Endothelial cell of umbilical vein (primary cell): ENCODE measurements at regions not wholly inside any gene's neighbourhood (a gene's known extent, or its start where the extent isn't known, plus 50 kb on each side); places are given as distances from the start of the nearest gene placed in this dataset.

Source experiments
- BruUV-seq: library from RNA; stranded (reverse); fragments of 400-500 nt; replicated peaks from 2 replicates; lab custom pipeline; 2021; lab: Mats Ljungman, UMichigan
- CTCF ChIA-PET: fragments of 300-600, 350-600 bp; sonication (Branson Sonifier 250); formaldehyde crosslinking; loops from one replicate; lab custom pipeline; 2021; ENCODE audit warnings: antibody characterized with exemption, inconsistent platforms; lab: Charles Lee
- POLR2A ChIA-PET: fragments of 300-600, 350-600 bp; sonication (Branson Sonifier 250); formaldehyde crosslinking; loops from one replicate; lab custom pipeline; 2021; ENCODE audit warnings: antibody characterized with exemption, inconsistent platforms; lab: Charles Lee
- DNase-seq: peaks from one replicate; pipeline ENCODE4 v3.0.0-alpha.2; 2011; ENCODE audit warnings: low read depth, low spot score
- FAIRE-seq: peaks from 2 replicates; lab custom pipeline; 2011; peaks lifted over from hg19 to GRCh38; lab: Jason Lieb, UNC
- H2AFZ ChIP-seq: 2 replicates; pipeline ENCODE4 v1.6.0; 2012; ENCODE audit warnings: low read depth, low read length, control low read depth, inconsistent platforms
- H3K27ac ChIP-seq: 2 replicates; pipeline ENCODE4 v1.5.1; 2011; ENCODE audit warnings: low read depth, mild to moderate bottlenecking, control low read depth, low read length, moderate library complexity; ENCODE audit not compliant: insufficient read depth
- H3K27me3 ChIP-seq, 2 experiments: 2 replicates each; pipeline versions ENCODE4 v1.6.0 to v1.6.1; 2011; ENCODE audit warnings: low read length in 2 of 2, mixed read lengths in 1 of 2; ENCODE audit not compliant: control insufficient read depth in 2 of 2, insufficient read depth in 2 of 2
- H3K36me3 ChIP-seq, 2 experiments: 2 replicates in 1 of 2; 3 replicates in 1 of 2; pipeline ENCODE4 v1.5.1; 2011; ENCODE audit warnings: low read length in 2 of 2, mild to moderate bottlenecking in 1 of 2, moderate library complexity in 1 of 2; ENCODE audit not compliant: control insufficient read depth in 2 of 2, insufficient read depth in 2 of 2; ENCODE audit errors: extremely low read depth in 1 of 2
- H3K4me1 ChIP-seq: 3 replicates; pipeline ENCODE4 v1.5.1; 2011; ENCODE audit warnings: mild to moderate bottlenecking, low read length; ENCODE audit not compliant: control insufficient read depth, insufficient read depth; ENCODE audit errors: extremely low read depth
- H3K4me2 ChIP-seq: 2 replicates; pipeline ENCODE4 v1.6.1; 2011; ENCODE audit warnings: low read length, control low read depth, mixed read lengths; ENCODE audit not compliant: insufficient read depth
- H3K4me3 ChIP-seq, 3 experiments: fragments of 200-600 bp in 1 of 3; sonication (generic), shearing (Covaris generic) in 1 of 3; replicated peaks in 1 of 3; 2 replicates each; pipeline ENCODE4 v1.5.1; 2011 to 2016; ENCODE audit warnings: control low read depth in 3 of 3, low read length in 3 of 3, mild to moderate bottlenecking in 2 of 3, inconsistent platforms in 1 of 3, low read depth in 1 of 3, moderate library complexity in 1 of 3; ENCODE audit not compliant: insufficient read depth in 1 of 3
- H3K79me2 ChIP-seq: 2 replicates; pipeline ENCODE4 v1.6.0; 2012; ENCODE audit warnings: low read length, inconsistent platforms; ENCODE audit not compliant: control insufficient read depth, insufficient read depth
- H3K9ac ChIP-seq: replicated peaks from 2 replicates; pipeline ENCODE3; 2011; ENCODE audit warnings: low read length, control low read depth; ENCODE audit not compliant: insufficient read depth; ENCODE audit errors: extremely low read depth
- H3K9me1 ChIP-seq: replicated peaks from 3 replicates; pipeline ENCODE4 v1.6.0; 2011; ENCODE audit warnings: mild to moderate bottlenecking, low read length; ENCODE audit not compliant: control insufficient read depth, insufficient read depth; ENCODE audit errors: extremely low read depth
- H3K9me3 ChIP-seq: replicated peaks from 2 replicates; pipeline ENCODE4 v1.5.1; 2012; ENCODE audit warnings: low read length, inconsistent platforms; ENCODE audit not compliant: control insufficient read depth, insufficient read depth
- H4K20me1 ChIP-seq: replicated peaks from 2 replicates; pipeline ENCODE3; 2011; ENCODE audit warnings: mild to moderate bottlenecking, low read length; ENCODE audit not compliant: control insufficient read depth, insufficient read depth; ENCODE audit errors: extremely low read depth
- EZH2 ChIP-seq: IDR thresholded peaks from 2 replicates; pipeline ENCODE4 v1.6.1; 2012; ENCODE audit warnings: borderline replicate concordance, low read depth, mild to moderate bottlenecking, moderate library complexity, low read length, inconsistent platforms; ENCODE audit not compliant: severe bottlenecking
- FOS ChIP-seq: IDR thresholded peaks from 2 replicates; pipeline ENCODE4 v1.6.1; 2011; ENCODE audit warnings: mild to moderate bottlenecking, low read length, moderate library complexity, borderline replicate concordance; ENCODE audit not compliant: insufficient read depth
- GATA2 ChIP-seq: IDR thresholded peaks from 2 replicates; pipeline ENCODE4 v1.7.0; 2011; ENCODE audit warnings: low read depth, mild to moderate bottlenecking, moderate library complexity, mixed read lengths, low read length; ENCODE audit not compliant: insufficient read length, insufficient read depth
- JUN ChIP-seq: IDR thresholded peaks from 2 replicates; pipeline ENCODE4 v1.6.1; 2011; ENCODE audit warnings: borderline replicate concordance, low read depth; ENCODE audit not compliant: insufficient read length, insufficient read depth
- MYC ChIP-seq: IDR thresholded peaks from one replicate; pipeline ENCODE4 v1.6.1; 2011; ENCODE audit warnings: mild to moderate bottlenecking, low read depth, low read length
- POLR2A ChIP-seq: IDR thresholded peaks from 2 replicates; pipeline ENCODE4 v1.6.1; 2012; ENCODE audit warnings: low read depth, mild to moderate bottlenecking, control low read depth, low read length
- dilution Hi-C: fragments of 300-500 bp; cut with MboI; formaldehyde crosslinking; loops from one replicate; pipeline ENCODE4 v1.15.0; 2019; ENCODE audit warnings: low sequenced_read_pairs; ENCODE audit not compliant: extremely low pct_ligation_motif_present
- intact Hi-C: fragments of 100-400 bp; cut with micrococcal nuclease; formaldehyde crosslinking; loops from one replicate; pipeline ENCODE4 v1.10.0; 2022
- TF ChIP-seq, protein P1 (sequence below): IDR thresholded peaks from 2 replicates; pipeline ENCODE4 v1.6.1; 2011; ENCODE audit not compliant: insufficient read depth, insufficient read length
- TF ChIP-seq, protein P2 (sequence below), 2 donors: IDR thresholded peaks; 1 replicate in 1 of 2; 2 replicates in 1 of 2; pipeline ENCODE4 v1.5.1; 2011; ENCODE audit warnings: low read length in 2 of 2, mild to moderate bottlenecking in 2 of 2, moderate library complexity in 2 of 2, control low read depth in 1 of 2, inconsistent platforms in 1 of 2, low read depth in 1 of 2; ENCODE audit not compliant: insufficient read depth in 1 of 2; ENCODE audit errors: extremely low read depth in 1 of 2

DNA sequence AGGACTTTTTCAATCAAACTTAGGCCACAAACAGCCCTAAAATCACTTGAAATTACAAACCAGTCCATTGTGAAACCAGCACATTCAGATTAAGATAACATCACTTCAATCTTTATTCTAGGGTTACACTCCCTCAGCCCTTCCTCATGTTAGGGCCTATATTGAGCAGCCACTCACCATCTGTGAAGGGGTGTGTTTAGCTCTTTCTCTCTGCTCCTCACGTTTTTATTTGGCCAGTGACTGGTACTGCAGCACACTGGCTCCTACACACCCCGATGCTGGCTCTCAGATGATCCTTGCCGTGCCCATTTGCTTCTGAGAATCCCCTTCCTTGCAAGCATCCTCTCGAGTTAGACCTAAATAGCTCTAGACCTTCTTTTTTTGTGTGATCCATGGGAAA is 604.5 kb downstream of the INHBA start:
- H3K4me2 ChIP-seq = no peak overlapping the region
- TF ChIP-seq GATA2 (no peak), JUN (no peak), MYC (no peak), FOS (no peak), EZH2 (no peak), POLR2A (no peak)
- TF ChIP-seq, protein P1, sequence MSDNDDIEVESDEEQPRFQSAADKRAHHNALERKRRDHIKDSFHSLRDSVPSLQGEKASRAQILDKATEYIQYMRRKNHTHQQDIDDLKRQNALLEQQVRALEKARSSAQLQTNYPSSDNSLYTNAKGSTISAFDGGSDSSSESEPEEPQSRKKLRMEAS = no peak
- TF ChIP-seq, protein P2, sequence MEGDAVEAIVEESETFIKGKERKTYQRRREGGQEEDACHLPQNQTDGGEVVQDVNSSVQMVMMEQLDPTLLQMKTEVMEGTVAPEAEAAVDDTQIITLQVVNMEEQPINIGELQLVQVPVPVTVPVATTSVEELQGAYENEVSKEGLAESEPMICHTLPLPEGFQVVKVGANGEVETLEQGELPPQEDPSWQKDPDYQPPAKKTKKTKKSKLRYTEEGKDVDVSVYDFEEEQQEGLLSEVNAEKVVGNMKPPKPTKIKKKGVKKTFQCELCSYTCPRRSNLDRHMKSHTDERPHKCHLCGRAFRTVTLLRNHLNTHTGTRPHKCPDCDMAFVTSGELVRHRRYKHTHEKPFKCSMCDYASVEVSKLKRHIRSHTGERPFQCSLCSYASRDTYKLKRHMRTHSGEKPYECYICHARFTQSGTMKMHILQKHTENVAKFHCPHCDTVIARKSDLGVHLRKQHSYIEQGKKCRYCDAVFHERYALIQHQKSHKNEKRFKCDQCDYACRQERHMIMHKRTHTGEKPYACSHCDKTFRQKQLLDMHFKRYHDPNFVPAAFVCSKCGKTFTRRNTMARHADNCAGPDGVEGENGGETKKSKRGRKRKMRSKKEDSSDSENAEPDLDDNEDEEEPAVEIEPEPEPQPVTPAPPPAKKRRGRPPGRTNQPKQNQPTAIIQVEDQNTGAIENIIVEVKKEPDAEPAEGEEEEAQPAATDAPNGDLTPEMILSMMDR (IDR thresholded peaks at IDR 0.05; ENCODE audit: extremely low read depth in 1 of 2, insufficient read depth in 1 of 2, low read depth in 1 of 2, low read length in 2 of 2) = no peak
- no peaks in the 10 kb centered on the region for H3K9me3 ChIP-seq
- no peaks in the 10 kb centered on the region for H3K4me1 ChIP-seq
- no peak overlapping the region for H3K9ac ChIP-seq
- intact Hi-C loops = no loop called here
- H4K20me1 ChIP-seq = no peaks in the 10 kb centered on the region
- no peaks in the 10 kb centered on the region for H3K27me3 ChIP-seq
- FAIRE-seq (no peak), DNase-seq (no peak)
- H3K4me3 ChIP-seq = no peak overlapping the region
- POLR2A ChIA-PET = no interaction called here
- no peaks in the 10 kb centered on the region for H3K9me1 ChIP-seq
- H3K79me2 ChIP-seq = no peaks in the 10 kb centered on the region
- H3K36me3 ChIP-seq = no peaks in the 10 kb centered on the region
- H2AFZ ChIP-seq = no peak overlapping the region
- BruUV-seq = no TSS peak
- dilution Hi-C loops = no loop called here
- CTCF ChIA-PET = no interaction called here
- H3K27ac ChIP-seq = no peak overlapping the region
